Fibroblast of lung (primary cell): ENCODE measurements at regions not wholly inside any gene's neighbourhood (a gene's known extent, or its start where the extent isn't known, plus 50 kb on each side); places are given as distances from the start of the nearest gene placed in this dataset.
A peak's percentile ranks its signal among the peaks of the same experiment; 100 is the strongest.

Experiments
- DNase-seq, 2 donors: peaks; one replicate each; pipeline versions ENCODE4 v3.0.0 to v3.0.0-alpha.2; 2010; ENCODE audit warnings: low read depth in 2 of 2
- H2AFZ ChIP-seq: 2 replicates; pipeline ENCODE4 v1.5.1; 2012; ENCODE audit warnings: low read length, control low read depth, inconsistent platforms
- H3K27ac ChIP-seq: 2 replicates; pipeline ENCODE4 v1.5.1; 2011; ENCODE audit warnings: low read length, control low read depth; ENCODE audit not compliant: insufficient read depth
- H3K27me3 ChIP-seq: 2 replicates; pipeline ENCODE4 v1.5.1; 2011; ENCODE audit warnings: mild to moderate bottlenecking, low read length; ENCODE audit not compliant: control insufficient read depth, insufficient read depth
- H3K36me3 ChIP-seq: 2 replicates; pipeline ENCODE4 v1.5.1; 2011; ENCODE audit warnings: low read length; ENCODE audit not compliant: control insufficient read depth, insufficient read depth
- H3K4me1 ChIP-seq: 2 replicates; pipeline ENCODE4 v1.5.1; 2011; ENCODE audit warnings: low read length; ENCODE audit not compliant: control insufficient read depth, insufficient read depth; ENCODE audit errors: extremely low read depth
- H3K4me2 ChIP-seq: 2 replicates; pipeline ENCODE4 v1.5.1; 2011; ENCODE audit warnings: low read length, control low read depth; ENCODE audit not compliant: insufficient read depth; ENCODE audit errors: extremely low read depth
- H3K4me3 ChIP-seq, 4 experiments: fragments of 200-600 bp in 1 of 4; sonication (generic) in 1 of 4; replicated peaks in 1 of 4; 2 replicates each; pipeline ENCODE4 v1.5.1; 2011 to 2016; ENCODE audit warnings: low read length in 4 of 4, low read depth in 3 of 4, mild to moderate bottlenecking in 3 of 4, control low read depth in 2 of 4, inconsistent platforms in 1 of 4, mixed read lengths in 1 of 4; ENCODE audit not compliant: insufficient read depth in 1 of 4; ENCODE audit errors: control extremely low read depth in 1 of 4
- H3K79me2 ChIP-seq: 2 replicates; pipeline ENCODE4 v1.5.1; 2012; ENCODE audit warnings: mild to moderate bottlenecking, low read length, inconsistent platforms; ENCODE audit not compliant: control insufficient read depth, insufficient read depth
- H3K9ac ChIP-seq: 2 replicates; pipeline ENCODE4 v1.5.1; 2011; ENCODE audit warnings: mild to moderate bottlenecking, low read length, control low read depth; ENCODE audit not compliant: insufficient read depth
- H3K9me3 ChIP-seq: 2 replicates; pipeline ENCODE4 v1.5.1; 2012; ENCODE audit warnings: low read depth, low read length; ENCODE audit not compliant: control insufficient read depth, insufficient read depth
- H4K20me1 ChIP-seq: 2 replicates; pipeline ENCODE4 v1.5.1; 2011; ENCODE audit warnings: low read length; ENCODE audit not compliant: control insufficient read depth, insufficient read depth; ENCODE audit errors: extremely low read depth
- EZH2 ChIP-seq: IDR thresholded peaks from 2 replicates; pipeline ENCODE4 v1.5.1; 2012; ENCODE audit warnings: low read length, control low read depth, mild to moderate bottlenecking; ENCODE audit errors: missing control alignments
- TF ChIP-seq, protein P1 (sequence below), 2 donors: IDR thresholded peaks in 1 of 2; conservative IDR thresholded peaks in 1 of 2; 1 replicate in 1 of 2; 2 replicates in 1 of 2; pipeline ENCODE4 v1.5.1; 2011 to 2012; ENCODE audit warnings: low read length in 2 of 2, control low read depth in 1 of 2, inconsistent platforms in 1 of 2, low read depth in 1 of 2, mild to moderate bottlenecking in 1 of 2

DNA sequence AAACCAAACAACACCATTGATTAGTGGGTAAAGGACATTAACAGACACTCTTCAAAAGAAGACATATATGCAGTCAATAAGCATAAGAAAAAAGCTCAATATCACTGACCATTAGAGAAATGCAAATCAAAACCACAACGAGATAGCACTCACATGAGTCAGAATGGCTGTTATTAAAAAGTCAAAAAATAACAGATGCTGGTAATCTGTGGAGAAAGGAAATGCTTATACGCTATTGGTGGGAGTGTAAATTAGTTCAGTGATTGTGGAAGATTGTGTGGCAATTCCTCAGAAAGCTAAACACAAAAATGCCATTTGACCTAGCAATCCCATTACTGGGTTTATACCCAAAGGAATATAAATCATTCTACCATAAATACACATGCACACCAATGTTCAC, 182.6 kb downstream of the TRPC6 start:
- H3K27ac ChIP-seq = no peak overlapping the region
- H3K36me3 ChIP-seq = no peaks in the 10 kb centered on the region
- no peaks in the 10 kb centered on the region for H3K79me2 ChIP-seq
- no peak overlapping the region for H3K9ac ChIP-seq
- H3K4me1 ChIP-seq = no peaks in the 10 kb centered on the region
- H3K4me3 ChIP-seq = no peak overlapping the region
- peak; percentile 34 to 44 for DNase-seq
- H4K20me1 ChIP-seq = no peaks in the 10 kb centered on the region
- H3K4me2 ChIP-seq = no peak overlapping the region
- H3K9me3 ChIP-seq = no peaks in the 10 kb centered on the region
- H2AFZ ChIP-seq = no peak overlapping the region
- no peaks in the 10 kb centered on the region for H3K27me3 ChIP-seq
- TF ChIP-seq EZH2 = no peak
- TF ChIP-seq, protein P1, sequence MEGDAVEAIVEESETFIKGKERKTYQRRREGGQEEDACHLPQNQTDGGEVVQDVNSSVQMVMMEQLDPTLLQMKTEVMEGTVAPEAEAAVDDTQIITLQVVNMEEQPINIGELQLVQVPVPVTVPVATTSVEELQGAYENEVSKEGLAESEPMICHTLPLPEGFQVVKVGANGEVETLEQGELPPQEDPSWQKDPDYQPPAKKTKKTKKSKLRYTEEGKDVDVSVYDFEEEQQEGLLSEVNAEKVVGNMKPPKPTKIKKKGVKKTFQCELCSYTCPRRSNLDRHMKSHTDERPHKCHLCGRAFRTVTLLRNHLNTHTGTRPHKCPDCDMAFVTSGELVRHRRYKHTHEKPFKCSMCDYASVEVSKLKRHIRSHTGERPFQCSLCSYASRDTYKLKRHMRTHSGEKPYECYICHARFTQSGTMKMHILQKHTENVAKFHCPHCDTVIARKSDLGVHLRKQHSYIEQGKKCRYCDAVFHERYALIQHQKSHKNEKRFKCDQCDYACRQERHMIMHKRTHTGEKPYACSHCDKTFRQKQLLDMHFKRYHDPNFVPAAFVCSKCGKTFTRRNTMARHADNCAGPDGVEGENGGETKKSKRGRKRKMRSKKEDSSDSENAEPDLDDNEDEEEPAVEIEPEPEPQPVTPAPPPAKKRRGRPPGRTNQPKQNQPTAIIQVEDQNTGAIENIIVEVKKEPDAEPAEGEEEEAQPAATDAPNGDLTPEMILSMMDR (conservative IDR thresholded peaks at IDR 0.05 in 1 of 2, IDR thresholded peaks at IDR 0.05 in 1 of 2; ENCODE audit: low read depth in 1 of 2, low read length in 2 of 2) = no peak

DNA sequence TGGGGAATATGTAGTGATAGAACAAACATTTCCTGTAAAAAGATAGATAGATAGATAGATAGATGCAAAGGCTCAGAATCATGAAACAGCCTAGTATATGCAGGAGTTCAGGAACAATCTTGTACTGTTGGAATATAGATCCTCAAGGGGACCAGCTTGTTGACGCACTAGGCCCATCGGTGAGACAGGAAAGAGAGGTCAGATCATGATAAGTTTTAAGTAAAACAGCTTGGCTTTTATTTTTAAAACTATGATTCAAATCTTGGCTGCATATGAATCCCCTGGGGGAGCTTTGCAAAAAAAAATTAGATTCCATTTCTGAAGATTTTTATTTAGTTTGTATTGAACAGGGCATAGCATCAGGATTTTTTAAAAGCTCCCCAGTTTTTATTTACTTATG, 185.8 kb downstream of the TRPC6 start:
- no peaks in the 10 kb centered on the region for H3K36me3 ChIP-seq
- H3K27ac ChIP-seq = no peak overlapping the region
- TF ChIP-seq, protein P1 (conservative IDR thresholded peaks at IDR 0.05 in 1 of 2, IDR thresholded peaks at IDR 0.05 in 1 of 2; ENCODE audit: low read depth in 1 of 2, low read length in 2 of 2) = no peak
- no peak for TF ChIP-seq EZH2
- no peaks in the 10 kb centered on the region for H3K9me3 ChIP-seq
- no peak overlapping the region for H3K4me3 ChIP-seq
- DNase-seq = no peak
- H2AFZ ChIP-seq = no peak overlapping the region
- no peak overlapping the region for H3K4me2 ChIP-seq
- no peaks in the 10 kb centered on the region for H3K4me1 ChIP-seq
- no peaks in the 10 kb centered on the region for H4K20me1 ChIP-seq
- H3K79me2 ChIP-seq = no peaks in the 10 kb centered on the region
- no peaks in the 10 kb centered on the region for H3K27me3 ChIP-seq
- no peak overlapping the region for H3K9ac ChIP-seq

DNA sequence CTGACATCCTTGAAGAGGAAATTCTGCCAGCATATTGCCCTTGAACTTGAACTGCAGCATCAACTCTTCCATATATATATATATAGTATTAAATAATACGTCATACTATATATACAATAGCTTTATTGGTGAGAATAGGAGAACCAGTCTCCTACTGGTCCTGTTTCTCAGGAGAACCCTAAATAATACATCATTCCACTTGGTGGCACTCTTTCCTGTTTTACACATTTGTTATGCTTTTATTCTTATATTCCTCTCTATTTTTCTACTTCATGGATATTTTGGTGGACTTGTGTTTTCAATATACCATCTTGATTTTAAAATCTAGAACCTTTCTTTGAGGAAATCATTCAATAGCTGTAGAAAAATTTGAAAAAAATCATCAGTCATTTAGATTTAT, 193.3 kb downstream of the TRPC6 start:
- no peaks in the 10 kb centered on the region for H3K4me1 ChIP-seq
- H2AFZ ChIP-seq = no peak overlapping the region
- no peaks in the 10 kb centered on the region for H3K36me3 ChIP-seq
- no peaks in the 10 kb centered on the region for H3K79me2 ChIP-seq
- TF ChIP-seq EZH2 = no peak
- TF ChIP-seq, protein P1 (conservative IDR thresholded peaks at IDR 0.05 in 1 of 2, IDR thresholded peaks at IDR 0.05 in 1 of 2; ENCODE audit: low read depth in 1 of 2, low read length in 2 of 2) = peak in 1 of 2 donors; percentile 41
- peak in 1 of 2 donors; percentile 35 for DNase-seq
- H3K9ac ChIP-seq = no peak overlapping the region
- no peak overlapping the region for H3K27ac ChIP-seq
- H4K20me1 ChIP-seq = no peaks in the 10 kb centered on the region
- no peak overlapping the region for H3K4me2 ChIP-seq
- no peaks in the 10 kb centered on the region for H3K9me3 ChIP-seq
- H3K27me3 ChIP-seq = no peaks in the 10 kb centered on the region
- no peak overlapping the region for H3K4me3 ChIP-seq
